Naive thymus-derived CD8-positive, alpha-beta T cell (primary cell): ENCODE measurements at regions not wholly inside any gene's neighbourhood (a gene's known extent, or its start where the extent isn't known, plus 50 kb on each side); places are given as distances from the start of the nearest gene placed in this dataset.
"Not testable (repeated sequence)": the region's sequence is repeated elsewhere in the genome, so short reads cannot be mapped to it uniquely, and the experiment has no call there.

ENCODE experiments used
- ATAC-seq, 2 donors: fragments of 150-1000 bp; cut with Tn5 transposase in 1 of 2; sonication (Bioruptor Pico), chemical (Tn5 transposase) in 1 of 2; 1 replicate in 1 of 2; 2 replicates in 1 of 2; pipeline ENCODE4 v1.10.0; 2021; ENCODE audit warnings: mild to moderate bottlenecking in 2 of 2, moderate library complexity in 2 of 2
- POLR2A ChIA-PET: fragments of 350-600 bp; sonication (Branson Sonifier 250); formaldehyde crosslinking; loops from one replicate; lab custom pipeline; 2021; ENCODE audit warnings: antibody characterized with exemption; lab: Charles Lee
- DNase-seq, 10 donors: peaks; one replicate each; pipeline versions ENCODE4 v3.0.0 to v3.0.0-alpha.2; 2020 to 2022
- H3K27ac Mint-ChIP-seq, 10 donors: one replicate each; pipeline ENCODE4 v1.8.0; 2020 to 2022; ENCODE audit warnings: mild to moderate bottlenecking in 10 of 10, mixed read lengths in 10 of 10, moderate library complexity in 4 of 10, inconsistent platforms in 1 of 10
- H3K27me3 Mint-ChIP-seq, 5 donors: one replicate each; pipeline ENCODE4 v1.8.0; 2021 to 2022; ENCODE audit warnings: mixed read lengths in 5 of 5
- H3K36me3 Mint-ChIP-seq, 3 donors: one replicate each; pipeline ENCODE4 v1.8.0; 2020 to 2022; ENCODE audit warnings: mixed read lengths in 3 of 3, mild to moderate bottlenecking in 2 of 3, inconsistent platforms in 1 of 3
- H3K4me1 Mint-ChIP-seq, 4 donors: one replicate each; pipeline ENCODE4 v1.8.0; 2021 to 2022; ENCODE audit warnings: mixed read lengths in 4 of 4
- H3K4me3 Mint-ChIP-seq, 10 donors: one replicate each; pipeline ENCODE4 v1.8.0; 2020 to 2022; ENCODE audit warnings: mild to moderate bottlenecking in 10 of 10, mixed read lengths in 10 of 10, moderate library complexity in 6 of 10, inconsistent platforms in 1 of 10
- H3K9me3 Mint-ChIP-seq, 9 donors: one replicate each; pipeline ENCODE4 v1.8.0; 2020 to 2022; ENCODE audit warnings: mixed read lengths in 9 of 9, mild to moderate bottlenecking in 3 of 9, inconsistent platforms in 1 of 9, moderate library complexity in 1 of 9

DNA sequence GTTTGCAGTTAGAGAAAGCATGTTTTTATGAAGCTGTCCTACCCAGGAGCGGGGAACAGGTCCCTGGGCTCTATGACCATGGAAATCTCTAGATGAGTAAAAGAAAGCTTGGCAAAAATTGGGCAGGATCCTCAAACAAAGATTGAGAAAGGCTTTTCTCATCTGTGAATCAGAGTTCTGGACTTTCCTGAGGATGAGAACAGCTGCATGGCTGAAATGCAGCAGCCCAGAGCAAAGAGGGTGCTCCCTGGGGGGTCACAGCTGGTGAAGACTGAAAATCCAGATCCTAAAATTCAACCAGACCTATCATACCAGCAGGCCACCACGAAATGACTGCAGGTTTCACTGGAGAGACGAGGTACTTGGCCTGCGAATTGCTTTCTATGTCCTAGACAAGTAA, 65.7 kb upstream of the APP start:
- Mint-ChIP-seq H3K4me3 (no peak overlapping the region), H3K9me3 (no peaks in the 10 kb centered on the region), H3K36me3 (no peaks in the 10 kb centered on the region), H3K27me3 (peaks cover 0 to 15% (median 0%) of the 10 kb centered on the region in 5 donors), H3K4me1 (no peaks in the 10 kb centered on the region), H3K27ac (no peak overlapping the region)
- no peak for ATAC-seq
- POLR2A ChIA-PET: no interaction called here
- DNase-seq: no peak

DNA sequence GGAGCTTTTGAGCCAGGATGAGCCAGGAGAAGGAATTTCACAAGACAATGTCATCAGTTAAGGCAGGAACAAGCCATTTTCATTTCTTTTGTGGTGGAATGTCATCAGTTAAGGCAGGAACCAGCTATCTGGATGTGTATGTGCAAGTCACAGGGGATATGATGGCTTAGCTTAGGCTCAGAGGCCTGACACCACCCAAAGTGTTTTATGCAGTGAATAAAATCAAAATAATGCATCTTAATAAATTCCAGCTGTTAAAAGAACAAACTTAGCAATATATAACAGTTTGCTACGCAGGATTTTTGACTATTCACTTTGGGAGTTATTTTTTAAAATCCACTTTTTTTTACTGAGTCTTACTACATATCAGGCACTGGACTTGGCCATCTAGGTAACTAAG, 62.7 kb upstream of the APP start:
- POLR2A ChIA-PET, H3K4me3 Mint-ChIP-seq, H3K4me1 Mint-ChIP-seq, H3K36me3 Mint-ChIP-seq, H3K9me3 Mint-ChIP-seq, DNase-seq, H3K27ac Mint-ChIP-seq, ATAC-seq: not testable (repeated sequence)
- peaks cover 0 to 15% (median 0%) of the 10 kb centered on the region in 5 donors for H3K27me3 Mint-ChIP-seq

DNA sequence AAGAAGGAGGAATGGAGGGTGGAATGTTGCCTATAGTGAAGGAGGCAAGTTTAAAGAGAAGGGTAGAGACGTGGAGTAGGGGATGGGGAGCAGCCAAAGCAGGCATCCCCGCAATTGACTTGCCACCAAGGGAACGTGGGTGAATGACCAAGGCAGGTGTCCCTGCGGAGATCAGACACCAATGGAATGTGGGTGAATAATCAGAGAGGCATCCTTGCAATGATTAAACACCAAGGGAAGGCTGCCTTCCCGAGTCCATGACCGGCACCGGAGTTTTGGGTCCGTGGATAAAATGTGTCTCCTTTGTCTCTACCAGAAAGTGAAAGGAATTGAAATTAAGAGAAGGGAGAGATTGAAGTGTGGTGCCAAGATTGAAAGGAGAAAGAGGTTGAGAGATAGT, 61.9 kb upstream of the APP start:
- H3K4me1 Mint-ChIP-seq, H3K9me3 Mint-ChIP-seq, DNase-seq, H3K36me3 Mint-ChIP-seq, ATAC-seq, H3K4me3 Mint-ChIP-seq, POLR2A ChIA-PET: not testable (repeated sequence)
- peaks cover 0 to 15% (median 0%) of the 10 kb centered on the region in 5 donors for H3K27me3 Mint-ChIP-seq
- H3K27ac Mint-ChIP-seq: peak overlapping the region in 1 of 10 donors; percentile 5

DNA sequence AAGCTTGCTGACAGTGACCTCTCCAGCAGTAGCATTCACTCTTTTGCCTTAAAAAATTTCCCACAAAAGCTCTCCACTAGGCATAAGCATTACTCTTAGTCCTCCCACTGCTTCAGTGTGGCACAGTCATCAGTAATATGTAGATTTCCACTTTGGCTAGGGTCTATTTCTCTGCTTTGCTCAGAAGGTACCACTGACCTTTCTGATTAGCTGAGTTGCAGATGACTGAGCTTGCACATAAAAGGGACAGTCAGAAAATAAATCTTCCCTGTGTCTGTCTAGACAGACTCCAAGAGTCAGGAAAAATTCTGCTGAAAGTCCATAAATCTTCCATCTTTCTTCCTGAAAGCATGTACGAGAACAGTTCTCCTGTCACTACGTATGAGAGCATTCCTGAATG, 56.6 kb upstream of the APP start:
- no peaks in the 10 kb centered on the region for H3K36me3 Mint-ChIP-seq
- no peaks in the 10 kb centered on the region for H3K9me3 Mint-ChIP-seq
- no peak overlapping the region for H3K27ac Mint-ChIP-seq
- no peaks in the 10 kb centered on the region for H3K4me1 Mint-ChIP-seq
- ATAC-seq: no peak
- no peak overlapping the region for H3K4me3 Mint-ChIP-seq
- POLR2A ChIA-PET: no interaction called here
- DNase-seq: no peak
- peaks cover 0 to 8% (median 0%) of the 10 kb centered on the region in 5 donors for H3K27me3 Mint-ChIP-seq

DNA sequence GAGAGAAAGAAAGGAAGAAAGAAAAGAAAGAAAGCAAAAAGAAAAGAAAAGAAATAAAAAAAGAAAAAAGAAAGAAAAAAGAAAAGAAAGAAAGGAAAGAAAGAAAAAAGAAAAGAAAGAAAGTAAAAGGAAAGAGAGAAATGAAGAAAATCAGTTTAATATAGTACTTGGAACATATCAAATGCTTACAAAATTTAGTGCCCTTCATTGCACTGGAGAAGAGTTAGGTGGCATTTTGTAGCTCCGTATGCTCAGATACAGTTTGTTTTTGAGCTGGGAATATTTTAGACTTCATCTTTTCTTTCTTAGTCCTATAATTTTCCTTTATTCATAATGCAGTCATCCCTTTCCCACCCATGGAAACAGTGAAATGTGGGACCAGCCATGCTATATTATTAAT, 56.2 kb upstream of the APP start:
- no peak overlapping the region for H3K27ac Mint-ChIP-seq
- no peaks in the 10 kb centered on the region for H3K4me1 Mint-ChIP-seq
- H3K27me3 Mint-ChIP-seq: peaks cover 0 to 4% (median 0%) of the 10 kb centered on the region in 5 donors
- H3K4me3 Mint-ChIP-seq: no peak overlapping the region
- no peaks in the 10 kb centered on the region for H3K9me3 Mint-ChIP-seq
- ATAC-seq (no peak), DNase-seq (no peak)
- no peaks in the 10 kb centered on the region for H3K36me3 Mint-ChIP-seq
- POLR2A ChIA-PET: no interaction called here

DNA sequence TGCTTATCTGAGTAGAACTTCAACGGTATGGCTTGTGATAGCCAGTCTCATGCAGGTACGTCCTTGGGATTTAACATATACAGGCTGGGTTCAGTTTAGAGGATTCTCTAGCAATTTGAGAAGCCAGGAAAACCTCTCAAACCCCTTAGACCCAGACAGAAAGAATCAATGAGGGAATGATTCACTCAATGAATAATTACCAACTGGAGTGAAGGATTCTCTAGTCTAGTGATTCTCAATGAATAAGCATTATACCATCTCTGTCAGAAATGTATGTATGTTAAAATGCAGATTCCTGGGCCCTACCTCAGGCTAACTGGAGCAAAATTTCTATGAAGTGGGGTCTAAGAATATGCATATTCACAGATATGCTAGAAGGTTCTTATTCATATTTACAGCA, 54.5 kb upstream of the APP start:
- Mint-ChIP-seq H3K27me3 (peaks cover 0 to 5% (median 0%) of the 10 kb centered on the region in 5 donors), H3K4me3 (no peak overlapping the region), H3K36me3 (no peaks in the 10 kb centered on the region), H3K9me3 (no peaks in the 10 kb centered on the region), H3K27ac (no peak overlapping the region), H3K4me1 (no peaks in the 10 kb centered on the region)
- no peak for ATAC-seq
- POLR2A ChIA-PET: no interaction called here
- no peak for DNase-seq

DNA sequence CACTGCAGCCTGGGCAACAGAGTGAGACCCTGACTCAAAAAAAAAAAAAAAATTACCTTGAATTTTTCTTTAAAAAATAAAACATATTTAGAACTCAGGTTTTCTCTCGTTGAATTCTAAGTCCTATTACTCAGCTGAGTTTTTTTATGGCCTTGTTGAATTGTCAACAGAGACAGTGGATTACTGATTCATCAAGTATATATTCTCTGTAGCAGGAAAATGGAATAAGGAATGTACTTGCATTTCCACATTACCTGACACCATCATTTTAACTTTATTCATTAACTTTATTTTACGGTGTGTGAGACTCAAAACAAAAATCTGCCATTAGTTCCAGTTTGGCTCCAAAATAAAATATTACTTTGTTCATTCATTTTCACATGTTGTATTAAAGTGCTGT, 53.8 kb upstream of the APP start:
- Mint-ChIP-seq H3K4me1 (no peaks in the 10 kb centered on the region), H3K9me3 (peaks cover 0 to 2% (median 0%) of the 10 kb centered on the region in 9 donors), H3K27ac (no peak overlapping the region), H3K4me3 (no peak overlapping the region), H3K27me3 (peaks cover 0 to 7% (median 0%) of the 10 kb centered on the region in 5 donors), H3K36me3 (no peaks in the 10 kb centered on the region)
- ATAC-seq (no peak), DNase-seq (no peak)
- POLR2A ChIA-PET: no interaction called here
